Loucy (cell line): ENCODE measurements at regions not wholly inside any gene's neighbourhood (a gene's known extent, or its start where the extent isn't known, plus 50 kb on each side); places are given as distances from the start of the nearest gene placed in this dataset.

Experiments used
- EZH2phosphoT487 ChIP-seq: fragments of 200-600 bp; IDR thresholded peaks from 2 replicates; pipeline ENCODE4 v1.6.1; 2018; ENCODE audit warnings: antibody characterized with exemption, mild to moderate bottlenecking, moderate library complexity, borderline replicate concordance
- TF ChIP-seq, protein P1 (sequence below): fragments of 200-600 bp; sonication (generic); conservative IDR thresholded peaks from 2 replicates; pipeline ENCODE4 v1.5.1; 2014; ENCODE audit warnings: mild to moderate bottlenecking, antibody characterized with exemption, low read length

DNA sequence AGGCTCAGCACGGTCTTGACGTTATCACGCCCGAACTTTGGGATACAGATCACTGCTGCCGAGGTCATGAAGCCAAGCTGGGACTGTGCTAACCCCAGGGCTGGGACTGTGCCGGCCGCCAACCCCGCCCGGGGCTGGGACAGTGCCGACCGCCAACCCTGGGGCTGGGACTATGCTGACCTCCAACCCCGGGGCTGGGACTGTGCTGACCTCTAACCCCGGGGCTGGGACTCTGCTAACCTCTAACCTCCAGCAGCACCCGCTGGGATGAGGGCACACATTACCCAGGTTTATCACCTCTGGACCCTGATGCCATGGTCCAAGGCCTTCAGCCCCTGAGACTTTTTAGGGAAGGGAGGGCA lies 129.7 kb downstream of the IGLL1 start:
- TF ChIP-seq, protein P1, sequence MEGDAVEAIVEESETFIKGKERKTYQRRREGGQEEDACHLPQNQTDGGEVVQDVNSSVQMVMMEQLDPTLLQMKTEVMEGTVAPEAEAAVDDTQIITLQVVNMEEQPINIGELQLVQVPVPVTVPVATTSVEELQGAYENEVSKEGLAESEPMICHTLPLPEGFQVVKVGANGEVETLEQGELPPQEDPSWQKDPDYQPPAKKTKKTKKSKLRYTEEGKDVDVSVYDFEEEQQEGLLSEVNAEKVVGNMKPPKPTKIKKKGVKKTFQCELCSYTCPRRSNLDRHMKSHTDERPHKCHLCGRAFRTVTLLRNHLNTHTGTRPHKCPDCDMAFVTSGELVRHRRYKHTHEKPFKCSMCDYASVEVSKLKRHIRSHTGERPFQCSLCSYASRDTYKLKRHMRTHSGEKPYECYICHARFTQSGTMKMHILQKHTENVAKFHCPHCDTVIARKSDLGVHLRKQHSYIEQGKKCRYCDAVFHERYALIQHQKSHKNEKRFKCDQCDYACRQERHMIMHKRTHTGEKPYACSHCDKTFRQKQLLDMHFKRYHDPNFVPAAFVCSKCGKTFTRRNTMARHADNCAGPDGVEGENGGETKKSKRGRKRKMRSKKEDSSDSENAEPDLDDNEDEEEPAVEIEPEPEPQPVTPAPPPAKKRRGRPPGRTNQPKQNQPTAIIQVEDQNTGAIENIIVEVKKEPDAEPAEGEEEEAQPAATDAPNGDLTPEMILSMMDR, result no peak
- TF ChIP-seq EZH2phosphoT487, result no peak
